ENCODE measurements at regions not wholly inside any gene's neighbourhood (a gene's known extent, or its start where the extent isn't known, plus 50 kb on each side); places are given as distances from the start of the nearest gene placed in this dataset.
"Not testable (repeated sequence)": the region's sequence is repeated elsewhere in the genome, so short reads cannot be mapped to it uniquely, and the experiment has no call there.

- in situ Hi-C loops (cut with MboI; ENCODE audit: low pct_unique_long_range_greater_than_20kb, low sequenced_read_pairs, unreplicated experiment) = no loop called here
- no peak for TF ChIP-seq CTCF (IDR thresholded peaks at IDR 0.05; ENCODE audit: extremely low read depth, insufficient read depth, missing control alignments)
- DNase-seq (ENCODE audit: low spot score) = no peak
These were observed 660.5 kb upstream of the PRMT6 start for GRCh38 chr1:106396020-106396419.

- no peak for TF ChIP-seq CTCF (IDR thresholded peaks at IDR 0.05; ENCODE audit: extremely low read depth, insufficient read depth, missing control alignments)
- in situ Hi-C loops (cut with MboI; ENCODE audit: low pct_unique_long_range_greater_than_20kb, low sequenced_read_pairs, unreplicated experiment) = no loop called here
- DNase-seq (ENCODE audit: low spot score) = no peak
These were observed 658.1 kb upstream of the PRMT6 start for GRCh38 chr1:106398391-106398790.

- in situ Hi-C loops (cut with MboI; ENCODE audit: low pct_unique_long_range_greater_than_20kb, low sequenced_read_pairs, unreplicated experiment) = no loop called here
- TF ChIP-seq CTCF (IDR thresholded peaks at IDR 0.05; ENCODE audit: extremely low read depth, insufficient read depth, missing control alignments) = no peak
- no peak for DNase-seq (ENCODE audit: low spot score)
These were observed 650.4 kb upstream of the PRMT6 start for GRCh38 chr1:106406114-106406513.

GRCh38 chr1:106412321-106412720, 644.2 kb upstream of the PRMT6 start:
- in situ Hi-C loops (cut with MboI; ENCODE audit: low pct_unique_long_range_greater_than_20kb, low sequenced_read_pairs, unreplicated experiment); DNase-seq (ENCODE audit: low spot score): not testable (repeated sequence)

- no peak for TF ChIP-seq CTCF (IDR thresholded peaks at IDR 0.05; ENCODE audit: extremely low read depth, insufficient read depth, missing control alignments)
- no peak for DNase-seq (ENCODE audit: low spot score)
- in situ Hi-C loops (cut with MboI; ENCODE audit: low pct_unique_long_range_greater_than_20kb, low sequenced_read_pairs, unreplicated experiment) = no loop called here
These were observed 621.2 kb upstream of the PRMT6 start for GRCh38 chr1:106435269-106435668.

GRCh38 chr1:106439475-106439874, 617.0 kb upstream of the PRMT6 start:
- no peak for TF ChIP-seq CTCF (IDR thresholded peaks at IDR 0.05; ENCODE audit: extremely low read depth, insufficient read depth, missing control alignments)
- DNase-seq (ENCODE audit: low spot score) = no peak
- in situ Hi-C loops (cut with MboI; ENCODE audit: low pct_unique_long_range_greater_than_20kb, low sequenced_read_pairs, unreplicated experiment) = no loop called here

- TF ChIP-seq CTCF (IDR thresholded peaks at IDR 0.05; ENCODE audit: extremely low read depth, insufficient read depth, missing control alignments) = no peak
- in situ Hi-C loops (cut with MboI; ENCODE audit: low pct_unique_long_range_greater_than_20kb, low sequenced_read_pairs, unreplicated experiment) = no loop called here
- DNase-seq (ENCODE audit: low spot score) = no peak
These were observed 609.0 kb upstream of the PRMT6 start for GRCh38 chr1:106447466-106447865.

Data from GM13977 (cell line).